ENCODE measurements at regions not wholly inside any gene's neighbourhood (a gene's known extent, or its start where the extent isn't known, plus 50 kb on each side); places are given as distances from the start of the nearest gene placed in this dataset.

- in situ Hi-C loops (cut with HindIII; ENCODE audit: low pct_unique_long_range_greater_than_20kb, low sequenced_read_pairs), result no loop called here
- no peak for DNase-seq (ENCODE audit: low read depth in 1 of 2, low spot score in 1 of 2)
- no peak for TF ChIP-seq JUND (IDR thresholded peaks at IDR 0.05; ENCODE audit: low read depth)
Measured at GRCh38 chrX:45347877-45348276, 147.2 kb upstream of the DIPK2B start.

- in situ Hi-C loops (cut with HindIII; ENCODE audit: low pct_unique_long_range_greater_than_20kb, low sequenced_read_pairs), result no loop called here
- DNase-seq (ENCODE audit: low read depth in 1 of 2, low spot score in 1 of 2), result no peak
- no peak for TF ChIP-seq JUND (IDR thresholded peaks at IDR 0.05; ENCODE audit: low read depth)
Measured at GRCh38 chrX:45344594-45344993, 143.9 kb upstream of the DIPK2B start.

DNA sequence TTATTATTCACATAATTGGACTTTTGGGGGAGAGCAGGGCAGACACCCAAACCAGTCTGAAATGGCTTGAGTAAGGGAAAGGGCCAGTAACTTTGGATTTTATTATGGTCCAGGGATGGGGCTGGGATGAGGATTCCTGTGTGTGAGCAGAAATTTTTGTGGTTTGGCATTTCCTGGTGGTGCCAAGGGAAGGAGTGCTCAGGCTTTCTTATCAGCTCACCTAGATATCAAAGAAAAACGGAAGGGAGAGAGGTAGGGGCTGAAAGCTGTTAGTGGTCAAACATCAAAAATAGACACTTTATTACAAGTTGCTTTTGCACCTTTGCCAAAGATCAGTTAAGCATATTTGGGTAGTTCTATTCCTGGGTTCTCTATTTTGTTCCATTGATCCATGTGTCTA lies 128.5 kb upstream of the DIPK2B start:
- in situ Hi-C loops (cut with HindIII; ENCODE audit: low pct_unique_long_range_greater_than_20kb, low sequenced_read_pairs), result no loop called here
- TF ChIP-seq JUND (IDR thresholded peaks at IDR 0.05; ENCODE audit: low read depth), result no peak
- no peak for DNase-seq (ENCODE audit: low read depth in 1 of 2, low spot score in 1 of 2)

DNA sequence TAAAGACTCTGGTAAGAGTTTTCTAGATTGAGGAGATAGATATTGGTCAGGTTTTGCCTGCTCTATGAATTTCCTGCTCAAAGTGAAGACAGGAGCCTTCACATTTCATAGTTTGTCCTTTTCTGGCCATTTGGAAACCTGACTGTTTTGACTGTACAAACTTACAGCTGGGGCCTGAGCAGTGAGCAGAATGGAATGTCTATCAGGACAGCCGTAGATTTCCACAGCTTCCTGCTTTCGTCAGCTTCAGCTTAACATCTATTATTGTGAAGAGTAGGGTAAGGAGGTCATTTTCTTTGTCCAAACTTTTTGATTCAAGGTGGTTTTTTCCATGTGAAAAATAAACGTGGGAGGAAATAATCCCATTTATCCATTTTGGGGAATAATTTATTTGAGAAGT lies 124.3 kb upstream of the DIPK2B start:
- no peak for TF ChIP-seq JUND (IDR thresholded peaks at IDR 0.05; ENCODE audit: low read depth)
- no peak for DNase-seq (ENCODE audit: low read depth in 1 of 2, low spot score in 1 of 2)
- in situ Hi-C loops (cut with HindIII; ENCODE audit: low pct_unique_long_range_greater_than_20kb, low sequenced_read_pairs), result no loop called here

GRCh38 chrX:45323387-45323786 lies 122.7 kb upstream of the DIPK2B start:
- no peak for TF ChIP-seq JUND (IDR thresholded peaks at IDR 0.05; ENCODE audit: low read depth)
- in situ Hi-C loops (cut with HindIII; ENCODE audit: low pct_unique_long_range_greater_than_20kb, low sequenced_read_pairs), result no loop called here
- peak in 1 of 2 experiments; percentile 41 for DNase-seq (ENCODE audit: low read depth in 1 of 2, low spot score in 1 of 2)

- TF ChIP-seq JUND (IDR thresholded peaks at IDR 0.05; ENCODE audit: low read depth), result no peak
- DNase-seq (ENCODE audit: low read depth in 1 of 2, low spot score in 1 of 2), result peak in 1 of 2 experiments; percentile 18
- in situ Hi-C loops (cut with HindIII; ENCODE audit: low pct_unique_long_range_greater_than_20kb, low sequenced_read_pairs), result no loop called here
Measured at GRCh38 chrX:45322820-45323219, 122.1 kb upstream of the DIPK2B start.

DNA sequence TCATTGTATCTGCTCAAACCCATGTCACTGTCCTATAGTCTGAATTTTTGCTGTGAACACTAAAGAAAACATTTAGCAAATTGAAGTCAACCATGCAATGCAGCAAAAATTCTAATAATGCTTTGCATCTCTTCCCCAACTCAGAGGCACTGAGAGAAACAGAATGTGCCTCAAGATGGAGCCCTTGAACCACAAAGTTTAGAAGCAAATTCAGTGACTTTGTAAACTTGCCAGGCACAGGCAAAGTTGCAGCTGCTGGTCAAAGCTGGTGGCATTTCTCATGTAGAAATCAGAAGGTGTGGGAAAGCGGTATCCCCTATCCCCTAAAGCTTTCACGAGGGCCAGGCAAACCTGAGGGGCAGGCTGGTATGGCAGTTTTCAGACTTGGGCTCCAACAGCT lies 121.7 kb upstream of the DIPK2B start:
- peak in 1 of 2 experiments; percentile 80 for DNase-seq (ENCODE audit: low read depth in 1 of 2, low spot score in 1 of 2)
- TF ChIP-seq JUND (IDR thresholded peaks at IDR 0.05; ENCODE audit: low read depth), result no peak
- in situ Hi-C loops (cut with HindIII; ENCODE audit: low pct_unique_long_range_greater_than_20kb, low sequenced_read_pairs), result no loop called here

DNA sequence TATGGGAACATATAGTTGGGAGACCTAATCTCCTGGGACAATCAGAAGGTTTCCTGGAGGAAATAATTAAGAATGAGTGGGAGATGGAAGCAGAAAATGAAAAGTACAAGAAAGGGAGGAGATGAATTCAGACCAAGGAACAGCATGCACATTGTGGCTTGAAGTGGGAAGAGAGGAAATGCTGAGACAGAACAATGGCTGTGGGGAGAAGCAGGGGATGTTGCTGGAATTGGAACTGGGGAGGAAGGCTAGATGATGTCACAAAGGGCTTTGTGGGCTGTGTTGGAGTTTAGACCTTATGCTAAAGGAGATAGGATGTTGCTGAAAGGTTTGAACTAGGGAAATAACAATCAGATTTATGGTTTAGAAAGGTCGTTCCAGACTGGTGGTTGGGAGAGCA lies 119.5 kb upstream of the DIPK2B start:
- no peak for DNase-seq (ENCODE audit: low read depth in 1 of 2, low spot score in 1 of 2)
- in situ Hi-C loops (cut with HindIII; ENCODE audit: low pct_unique_long_range_greater_than_20kb, low sequenced_read_pairs), result no loop called here
- no peak for TF ChIP-seq JUND (IDR thresholded peaks at IDR 0.05; ENCODE audit: low read depth)

- in situ Hi-C loops (cut with HindIII; ENCODE audit: low pct_unique_long_range_greater_than_20kb, low sequenced_read_pairs), result no loop called here
- TF ChIP-seq JUND (IDR thresholded peaks at IDR 0.05; ENCODE audit: low read depth), result no peak
- no peak for DNase-seq (ENCODE audit: low read depth in 1 of 2, low spot score in 1 of 2)
Measured at GRCh38 chrX:45309801-45310200, 109.1 kb upstream of the DIPK2B start.

GRCh38 chrX:45309096-45309495 lies 108.4 kb upstream of the DIPK2B start:
- no peak for DNase-seq (ENCODE audit: low read depth in 1 of 2, low spot score in 1 of 2)
- TF ChIP-seq JUND (IDR thresholded peaks at IDR 0.05; ENCODE audit: low read depth), result no peak
- in situ Hi-C loops (cut with HindIII; ENCODE audit: low pct_unique_long_range_greater_than_20kb, low sequenced_read_pairs), result no loop called here

- no peak for DNase-seq (ENCODE audit: low read depth in 1 of 2, low spot score in 1 of 2)
- in situ Hi-C loops (cut with HindIII; ENCODE audit: low pct_unique_long_range_greater_than_20kb, low sequenced_read_pairs), result no loop called here
- TF ChIP-seq JUND (IDR thresholded peaks at IDR 0.05; ENCODE audit: low read depth), result no peak
Measured at GRCh38 chrX:45306794-45307193, 106.1 kb upstream of the DIPK2B start.

- in situ Hi-C loops (cut with HindIII; ENCODE audit: low pct_unique_long_range_greater_than_20kb, low sequenced_read_pairs), result no loop called here
- DNase-seq (ENCODE audit: low read depth in 1 of 2, low spot score in 1 of 2), result no peak
- no peak for TF ChIP-seq JUND (IDR thresholded peaks at IDR 0.05; ENCODE audit: low read depth)
Measured at GRCh38 chrX:45300638-45301037, 100.0 kb upstream of the DIPK2B start.

DNA sequence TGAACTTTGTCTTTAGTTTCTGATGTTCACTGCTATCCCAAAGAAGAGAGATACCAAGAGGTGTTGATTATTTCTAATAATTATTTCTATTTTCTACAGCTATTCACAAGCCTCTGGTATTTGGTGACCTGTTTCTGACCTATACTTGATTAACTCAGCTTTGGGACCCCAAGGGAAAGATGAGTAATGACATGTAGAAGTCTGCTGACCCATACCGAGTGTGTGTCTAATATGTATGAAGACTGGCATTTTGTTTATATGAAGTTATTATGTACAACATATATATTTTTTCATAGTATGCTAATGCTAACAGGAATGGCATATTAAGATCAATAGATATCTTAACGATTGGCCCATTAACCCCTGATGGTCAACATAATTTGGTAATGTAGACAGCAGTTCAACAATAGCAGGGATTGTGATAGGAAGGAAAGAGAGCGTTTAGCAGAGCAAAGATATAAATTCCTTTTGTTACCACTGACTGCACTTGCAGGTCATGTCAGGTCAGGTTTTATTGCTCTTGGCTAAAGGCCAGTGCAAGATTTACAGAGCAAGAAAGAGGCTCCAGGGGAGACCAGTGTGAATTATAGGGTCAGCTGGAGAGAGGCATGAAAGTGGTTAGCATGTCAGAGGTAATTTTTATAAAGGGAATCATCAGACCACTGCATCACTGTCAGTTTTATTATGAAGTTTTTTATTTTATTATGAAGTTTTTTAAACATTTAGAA lies 94.7 kb upstream of the DIPK2B start:
- peak in 1 of 2 experiments; percentile 2 for DNase-seq (ENCODE audit: low read depth in 1 of 2, low spot score in 1 of 2)

DNA sequence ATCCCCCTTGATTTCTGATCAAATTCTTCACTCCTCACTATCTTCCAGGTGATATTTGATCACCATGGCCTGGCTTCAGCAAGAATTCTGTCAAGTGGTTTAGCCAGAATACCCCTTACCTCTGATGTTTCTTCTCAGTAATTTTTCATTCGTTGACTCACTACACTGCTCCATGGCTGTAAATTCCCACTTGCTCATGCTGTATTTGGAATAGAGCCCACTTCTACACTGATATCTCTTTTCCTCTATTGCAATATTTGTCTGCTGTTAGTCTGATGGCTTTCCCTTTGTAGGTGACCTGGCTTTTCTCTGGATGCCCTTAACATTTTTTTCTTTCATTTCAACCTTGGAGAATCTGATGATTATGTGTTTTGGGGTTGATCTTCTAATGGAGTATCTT lies 73.9 kb upstream of the DIPK2B start:
- DNase-seq (ENCODE audit: low read depth in 1 of 2, low spot score in 1 of 2), result no peak
- TF ChIP-seq JUND (IDR thresholded peaks at IDR 0.05; ENCODE audit: low read depth), result no peak
- in situ Hi-C loops (cut with HindIII; ENCODE audit: low pct_unique_long_range_greater_than_20kb, low sequenced_read_pairs), result no loop called here

More for the DNA sequence above, 94.7 kb upstream of the DIPK2B start:
- in situ Hi-C loops (cut with HindIII; ENCODE audit: low pct_unique_long_range_greater_than_20kb, low sequenced_read_pairs), result no loop called here
- TF ChIP-seq JUND (IDR thresholded peaks at IDR 0.05; ENCODE audit: low read depth), result no peak
